ENCODE measurements at regions not wholly inside any gene's neighbourhood (a gene's known extent, or its start where the extent isn't known, plus 50 kb on each side); places are given as distances from the start of the nearest gene placed in this dataset.

- Mint-ChIP-seq H3K4me3 (ENCODE audit: unreplicated experiment) (no peak overlapping the region), H3K36me3 (ENCODE audit: insufficient read depth, unreplicated experiment) (no peaks in the 10 kb centered on the region), H3K27me3 (ENCODE audit: insufficient read depth, unreplicated experiment) (no peaks in the 10 kb centered on the region), H3K9me3 (ENCODE audit: unreplicated experiment) (peaks cover 31% of the 10 kb centered on the region), H3K27ac (ENCODE audit: unreplicated experiment) (no peak overlapping the region), H3K4me1 (ENCODE audit: low read depth, unreplicated experiment) (peaks cover 7% of the 10 kb centered on the region)
- no TSS peak for BruUV-seq (replicated peaks)
- Histone ChIP-seq H3K4me3 (ENCODE audit: low read depth, low read length) (no peak overlapping the region), H3K4me1 (peaks cover 14% of the 10 kb centered on the region), H3K9me3 (peaks cover 5% of the 10 kb centered on the region; the same call in 1 of the 2 replicates), H3K27me3 (replicated peaks; ENCODE audit: control insufficient read depth, insufficient read depth, low read length) (no peaks in the 10 kb centered on the region), H3K36me3 (ENCODE audit: control insufficient read depth, insufficient read depth, low read length) (no peaks in the 10 kb centered on the region)
- intact Hi-C loops (cut with micrococcal nuclease; ENCODE audit: unreplicated experiment) = no loop called here
- TF ChIP-seq CTCF (IDR thresholded peaks at IDR 0.05; ENCODE audit: insufficient read depth in 1 of 2, low read depth in 1 of 2, low read length in 1 of 2, severe bottlenecking in 1 of 2, unreplicated experiment in 1 of 2) = no peak
- POLR2A ChIA-PET = interaction anchor here (0.5 kb wide), 1 partner anchor 453 kb away, joined by 9 read pairs; no protein-coding TSS in a partner anchor
- DNase-seq = no peak
- CTCF ChIA-PET = no interaction called here
Observed at GRCh38 chr13:107190065-107190464, 622.1 kb upstream of the ARGLU1 start.

GRCh38 chr13:107185889-107186288 lies 618.0 kb upstream of the ARGLU1 start:
- intact Hi-C loops (cut with micrococcal nuclease; ENCODE audit: unreplicated experiment) = no loop called here
- Mint-ChIP-seq H3K36me3 (ENCODE audit: insufficient read depth, unreplicated experiment) (no peaks in the 10 kb centered on the region), H3K9me3 (ENCODE audit: unreplicated experiment) (peaks cover 11% of the 10 kb centered on the region), H3K4me3 (ENCODE audit: unreplicated experiment) (no peak overlapping the region), H3K4me1 (ENCODE audit: low read depth, unreplicated experiment) (no peaks in the 10 kb centered on the region), H3K27ac (ENCODE audit: unreplicated experiment) (no peak overlapping the region), H3K27me3 (ENCODE audit: insufficient read depth, unreplicated experiment) (no peaks in the 10 kb centered on the region)
- Histone ChIP-seq H3K4me3 (ENCODE audit: low read depth, low read length) (no peak overlapping the region), H3K36me3 (ENCODE audit: control insufficient read depth, insufficient read depth, low read length) (no peaks in the 10 kb centered on the region), H3K4me1 (peaks cover 3% of the 10 kb centered on the region; the same call in 1 of the 2 replicates), H3K27me3 (replicated peaks; ENCODE audit: control insufficient read depth, insufficient read depth, low read length) (no peaks in the 10 kb centered on the region), H3K9me3 (no peaks in the 10 kb centered on the region)
- no peak for DNase-seq
- POLR2A ChIA-PET = no interaction called here
- no TSS peak for BruUV-seq (replicated peaks)
- TF ChIP-seq CTCF (IDR thresholded peaks at IDR 0.05; ENCODE audit: insufficient read depth in 1 of 2, low read depth in 1 of 2, low read length in 1 of 2, severe bottlenecking in 1 of 2, unreplicated experiment in 1 of 2) = no peak
- CTCF ChIA-PET = no interaction called here

- no peak for DNase-seq
- H3K9me3 ChIP-seq = 0 out of 2 replicates have a peak, but pooled peaks cover 4% of the 10 kb centered on the region
- no peaks in the 10 kb centered on the region for H3K4me1 ChIP-seq
- no peaks in the 10 kb centered on the region for H3K27me3 ChIP-seq (replicated peaks; ENCODE audit: control insufficient read depth, insufficient read depth, low read length)
- ChIA-PET CTCF (no interaction called here), POLR2A (no interaction called here)
- H3K4me3 Mint-ChIP-seq (ENCODE audit: unreplicated experiment) = no peak overlapping the region
- H3K27me3 Mint-ChIP-seq (ENCODE audit: insufficient read depth, unreplicated experiment) = peaks cover 6% of the 10 kb centered on the region
- H3K9me3 Mint-ChIP-seq (ENCODE audit: unreplicated experiment) = no peaks in the 10 kb centered on the region
- H3K27ac Mint-ChIP-seq (ENCODE audit: unreplicated experiment) = no peak overlapping the region
- no peaks in the 10 kb centered on the region for H3K4me1 Mint-ChIP-seq (ENCODE audit: low read depth, unreplicated experiment)
- no TSS peak for BruUV-seq (replicated peaks)
- intact Hi-C loops (cut with micrococcal nuclease; ENCODE audit: unreplicated experiment) = no loop called here
- H3K4me3 ChIP-seq (ENCODE audit: low read depth, low read length) = no peak overlapping the region
- H3K36me3 ChIP-seq (ENCODE audit: control insufficient read depth, insufficient read depth, low read length) = no peaks in the 10 kb centered on the region
- no peaks in the 10 kb centered on the region for H3K36me3 Mint-ChIP-seq (ENCODE audit: insufficient read depth, unreplicated experiment)
- TF ChIP-seq CTCF (IDR thresholded peaks at IDR 0.05; ENCODE audit: insufficient read depth in 1 of 2, low read depth in 1 of 2, low read length in 1 of 2, severe bottlenecking in 1 of 2, unreplicated experiment in 1 of 2) = no peak
Observed at GRCh38 chr13:107170270-107170931, 602.5 kb upstream of the ARGLU1 start.
